ENCODE measurements at regions not wholly inside any gene's neighbourhood (a gene's known extent, or its start where the extent isn't known, plus 50 kb on each side); places are given as distances from the start of the nearest gene placed in this dataset.

DNA sequence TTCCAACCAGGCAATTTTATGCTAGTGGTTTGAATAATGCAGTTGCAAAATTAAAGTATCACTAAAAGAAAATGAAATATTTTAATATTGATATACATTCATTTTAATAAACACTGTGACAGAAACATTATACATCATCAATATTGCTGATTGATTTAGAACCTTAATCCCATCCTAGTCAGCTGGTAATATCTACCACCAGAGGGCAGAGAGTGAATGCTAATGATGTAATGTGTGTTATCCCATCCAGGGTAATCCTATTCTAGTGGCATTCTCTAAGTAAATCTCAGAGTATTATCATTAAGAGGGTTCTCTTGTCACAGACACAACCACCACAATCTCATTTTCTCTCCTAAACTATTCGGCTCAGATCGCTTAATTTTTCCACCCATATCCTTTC is 477.4 kb downstream of the CPS1 start:
- TF ChIP-seq, protein P1, sequence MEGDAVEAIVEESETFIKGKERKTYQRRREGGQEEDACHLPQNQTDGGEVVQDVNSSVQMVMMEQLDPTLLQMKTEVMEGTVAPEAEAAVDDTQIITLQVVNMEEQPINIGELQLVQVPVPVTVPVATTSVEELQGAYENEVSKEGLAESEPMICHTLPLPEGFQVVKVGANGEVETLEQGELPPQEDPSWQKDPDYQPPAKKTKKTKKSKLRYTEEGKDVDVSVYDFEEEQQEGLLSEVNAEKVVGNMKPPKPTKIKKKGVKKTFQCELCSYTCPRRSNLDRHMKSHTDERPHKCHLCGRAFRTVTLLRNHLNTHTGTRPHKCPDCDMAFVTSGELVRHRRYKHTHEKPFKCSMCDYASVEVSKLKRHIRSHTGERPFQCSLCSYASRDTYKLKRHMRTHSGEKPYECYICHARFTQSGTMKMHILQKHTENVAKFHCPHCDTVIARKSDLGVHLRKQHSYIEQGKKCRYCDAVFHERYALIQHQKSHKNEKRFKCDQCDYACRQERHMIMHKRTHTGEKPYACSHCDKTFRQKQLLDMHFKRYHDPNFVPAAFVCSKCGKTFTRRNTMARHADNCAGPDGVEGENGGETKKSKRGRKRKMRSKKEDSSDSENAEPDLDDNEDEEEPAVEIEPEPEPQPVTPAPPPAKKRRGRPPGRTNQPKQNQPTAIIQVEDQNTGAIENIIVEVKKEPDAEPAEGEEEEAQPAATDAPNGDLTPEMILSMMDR (IDR thresholded peaks at IDR 0.05): peak in 5 of 7 experiments; percentile 9 to 29 (median 21)
- TF ChIP-seq POLR2A (IDR thresholded peaks at IDR 0.05): no peak

All from body of pancreas (tissue), 4 donors.